ENCODE measurements at regions not wholly inside any gene's neighbourhood (a gene's known extent, or its start where the extent isn't known, plus 50 kb on each side); places are given as distances from the start of the nearest gene placed in this dataset.
A peak's percentile ranks its signal among the peaks of the same experiment; 100 is the strongest.
"Not testable (repeated sequence)": the region's sequence is repeated elsewhere in the genome, so short reads cannot be mapped to it uniquely, and the experiment has no call there.

DNA sequence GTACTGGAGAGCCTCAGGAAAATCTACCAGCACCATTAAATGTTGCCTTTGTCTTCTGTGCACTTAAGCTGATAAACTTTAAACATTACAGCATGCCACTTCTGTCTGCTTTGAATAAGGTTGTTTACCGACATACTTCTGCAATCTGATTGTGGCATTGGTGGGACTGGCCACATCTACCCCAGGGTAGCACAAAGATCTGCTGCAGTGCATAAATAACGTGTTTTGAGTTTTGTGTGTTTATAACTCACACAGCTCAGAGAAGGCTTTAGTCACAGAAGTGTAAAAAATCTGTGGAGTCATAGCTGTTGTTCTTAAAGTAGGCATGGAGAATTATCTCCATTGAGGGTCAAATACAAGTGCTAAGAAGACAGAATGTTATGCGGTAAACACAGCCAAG lies 388.4 kb upstream of the AMELY start:
- Mint-ChIP-seq H3K27ac (peak overlapping the region; percentile 81), H3K27me3 (no peaks in the 10 kb centered on the region), H3K4me3 (peak overlapping the region; percentile 73), H3K4me1 (peaks cover 42% of the 10 kb centered on the region), H3K36me3 (ENCODE audit: low read depth) (peaks cover 50% of the 10 kb centered on the region), H3K9me3 (no peaks in the 10 kb centered on the region)
- no peak for DNase-seq
- intact Hi-C loops (cut with micrococcal nuclease), result no loop called here

DNA sequence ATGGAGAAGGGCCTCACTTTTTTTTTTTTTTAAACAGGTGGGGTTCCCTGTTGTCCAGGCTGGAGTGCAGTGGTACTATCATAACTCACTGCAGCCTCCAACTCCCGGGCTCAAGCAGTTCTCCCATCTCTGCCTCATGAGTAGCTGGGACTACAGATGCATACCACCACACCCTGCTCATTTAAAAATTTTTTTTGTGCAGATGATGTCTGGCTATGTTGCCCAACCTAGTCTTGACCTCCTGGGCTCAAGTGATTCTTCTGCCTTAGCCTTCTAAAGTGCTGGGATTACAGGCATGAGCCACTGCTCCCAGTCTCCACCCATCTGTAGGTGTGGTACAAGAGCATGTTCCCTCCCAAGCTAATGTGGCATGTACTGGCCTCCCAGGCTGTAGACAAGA lies 380.6 kb upstream of the AMELY start:
- Mint-ChIP-seq H3K27me3 (no peaks in the 10 kb centered on the region), H3K9me3 (no peaks in the 10 kb centered on the region), H3K4me3 (peak overlapping the region; percentile 18), H3K36me3 (ENCODE audit: low read depth) (peaks cover 37% of the 10 kb centered on the region), H3K4me1 (peaks cover 39% of the 10 kb centered on the region), H3K27ac (peak overlapping the region; percentile 58)
- intact Hi-C loops (cut with micrococcal nuclease), result no loop called here
- DNase-seq, result no peak

DNA sequence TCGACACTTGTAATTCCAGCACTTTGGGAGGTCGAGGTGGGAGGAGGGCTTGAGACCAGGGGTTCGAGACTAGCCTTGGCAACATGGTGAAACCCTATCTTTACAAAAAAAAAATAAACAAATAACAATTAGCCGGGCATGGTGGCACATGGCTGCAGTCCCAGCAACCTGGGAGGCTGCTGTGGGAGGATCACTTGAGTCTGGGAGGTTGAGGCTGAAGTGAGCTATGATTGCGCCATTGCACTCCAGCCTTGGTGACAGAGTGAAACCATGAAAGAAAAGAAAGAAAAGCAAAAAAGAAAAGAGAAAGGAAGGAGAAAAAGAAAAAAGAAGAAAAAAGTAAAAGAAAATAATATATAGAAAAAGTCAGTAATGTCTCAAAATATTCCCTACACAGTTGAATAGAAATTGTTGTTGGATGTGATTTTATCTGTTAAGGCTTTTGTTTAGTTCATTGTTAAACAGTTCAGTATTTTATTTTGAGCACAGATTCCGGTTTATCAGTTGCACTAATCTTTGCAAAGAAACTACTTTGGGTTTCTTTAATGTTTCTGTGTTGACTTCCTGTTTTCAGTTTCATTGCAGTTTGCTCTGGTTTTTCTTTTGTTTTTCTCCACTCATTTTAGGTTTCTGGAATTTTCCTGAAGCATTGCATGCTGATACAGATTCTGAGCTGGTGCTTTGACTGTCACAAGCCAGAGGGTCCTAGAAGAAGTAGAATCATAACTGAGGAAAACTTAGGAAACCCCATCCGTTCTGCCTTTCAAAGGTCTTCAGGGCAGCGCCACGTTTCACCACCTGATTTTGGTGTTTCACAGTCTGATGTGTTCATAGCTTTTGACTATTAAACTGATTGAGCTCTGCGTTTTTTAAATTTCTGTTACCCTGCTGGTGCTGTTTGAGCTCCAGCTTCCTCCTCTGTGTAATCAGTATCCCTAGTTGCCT lies 378.6 kb upstream of the AMELY start:
- Mint-ChIP-seq H3K27me3 (no peaks in the 10 kb centered on the region), H3K4me3 (peak overlapping the region; percentile 72), H3K4me1 (peaks cover 41% of the 10 kb centered on the region), H3K27ac (peak overlapping the region; percentile 90), H3K9me3 (no peaks in the 10 kb centered on the region), H3K36me3 (ENCODE audit: low read depth) (peaks cover 35% of the 10 kb centered on the region)
- intact Hi-C loops (cut with micrococcal nuclease), result loop anchor here (1.0 kb wide), 2 partner anchors 17 to 36 kb away; no protein-coding TSS in a partner anchor
- peak; percentile 71 for DNase-seq

DNA sequence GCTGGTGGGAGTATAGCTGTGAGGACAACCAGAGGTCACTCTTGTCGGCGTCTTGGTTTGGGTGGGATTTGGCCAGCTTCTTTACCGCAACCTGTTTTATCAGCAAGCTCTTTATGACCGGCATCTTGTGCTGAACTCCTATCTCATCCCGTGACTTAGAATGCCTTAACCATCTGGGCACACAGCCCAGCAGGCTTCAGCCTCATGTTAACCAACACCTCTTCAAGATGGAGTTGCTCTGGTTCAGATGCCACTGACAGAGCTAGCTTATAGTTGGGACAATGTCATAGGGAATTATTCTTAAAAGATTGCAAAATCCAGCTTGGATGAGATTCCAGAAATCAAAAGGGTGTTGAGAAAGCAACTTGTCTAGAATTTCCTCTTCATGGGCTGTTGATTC lies 377.1 kb upstream of the AMELY start:
- peaks cover 48% of the 10 kb centered on the region for H3K4me1 Mint-ChIP-seq
- intact Hi-C loops (cut with micrococcal nuclease), result no loop called here
- no peaks in the 10 kb centered on the region for H3K9me3 Mint-ChIP-seq
- H3K27ac Mint-ChIP-seq, result no peak overlapping the region
- H3K27me3 Mint-ChIP-seq, result no peaks in the 10 kb centered on the region
- H3K4me3 Mint-ChIP-seq, result no peak overlapping the region
- peaks cover 36% of the 10 kb centered on the region for H3K36me3 Mint-ChIP-seq (ENCODE audit: low read depth)
- DNase-seq, result no peak

DNA sequence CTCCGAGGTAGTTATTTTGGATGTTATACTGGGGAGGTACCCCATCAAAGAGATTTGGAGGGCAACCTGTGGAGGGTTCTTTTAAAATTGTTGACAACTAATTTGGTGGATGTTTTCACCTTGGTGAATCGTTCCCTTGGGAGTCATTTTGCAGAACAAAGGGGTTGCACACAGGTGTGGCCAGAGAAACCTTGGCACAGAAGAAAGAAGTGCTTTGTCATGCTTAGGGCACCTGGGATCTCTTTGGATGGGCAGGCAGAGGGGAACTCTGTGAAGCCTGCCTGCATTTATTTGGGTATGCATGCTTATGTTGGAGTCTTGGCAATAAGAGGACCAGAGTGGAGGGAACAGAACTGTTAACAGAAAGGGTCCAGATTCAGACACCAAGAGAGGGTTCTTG lies 376.4 kb upstream of the AMELY start:
- H3K9me3 Mint-ChIP-seq; DNase-seq; intact Hi-C loops (cut with micrococcal nuclease); H3K27me3 Mint-ChIP-seq: not testable (repeated sequence)
- H3K27ac Mint-ChIP-seq, result peak overlapping the region; percentile 50
- peaks cover 35% of the 10 kb centered on the region for H3K36me3 Mint-ChIP-seq (ENCODE audit: low read depth)
- peaks cover 52% of the 10 kb centered on the region for H3K4me1 Mint-ChIP-seq
- H3K4me3 Mint-ChIP-seq, result peak overlapping the region; percentile 31

DNA sequence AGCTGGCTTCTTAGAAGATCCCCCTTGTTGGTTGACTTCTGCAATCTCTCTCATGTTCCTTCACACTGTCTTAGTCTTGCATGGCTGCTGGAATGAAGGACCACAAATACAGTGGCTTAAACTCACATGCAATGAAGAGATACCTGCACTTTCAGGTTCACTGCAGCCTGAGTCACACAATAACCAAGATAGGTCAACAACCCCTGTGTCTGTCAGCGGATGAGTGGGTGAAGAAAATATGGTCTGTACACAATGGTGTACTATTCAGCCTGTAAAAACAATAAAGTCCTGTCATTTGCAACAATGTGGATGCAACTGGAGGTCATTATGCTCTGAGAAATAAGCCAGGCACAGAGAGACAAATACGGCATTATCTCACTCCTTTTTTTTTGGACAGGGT lies 373.8 kb upstream of the AMELY start:
- Mint-ChIP-seq H3K27me3 (no peaks in the 10 kb centered on the region), H3K9me3 (no peaks in the 10 kb centered on the region), H3K4me3 (no peak overlapping the region), H3K36me3 (ENCODE audit: low read depth) (peaks cover 32% of the 10 kb centered on the region), H3K4me1 (peaks cover 45% of the 10 kb centered on the region), H3K27ac (peak overlapping the region; percentile 59)
- no peak for DNase-seq
- intact Hi-C loops (cut with micrococcal nuclease), result no loop called here

DNA sequence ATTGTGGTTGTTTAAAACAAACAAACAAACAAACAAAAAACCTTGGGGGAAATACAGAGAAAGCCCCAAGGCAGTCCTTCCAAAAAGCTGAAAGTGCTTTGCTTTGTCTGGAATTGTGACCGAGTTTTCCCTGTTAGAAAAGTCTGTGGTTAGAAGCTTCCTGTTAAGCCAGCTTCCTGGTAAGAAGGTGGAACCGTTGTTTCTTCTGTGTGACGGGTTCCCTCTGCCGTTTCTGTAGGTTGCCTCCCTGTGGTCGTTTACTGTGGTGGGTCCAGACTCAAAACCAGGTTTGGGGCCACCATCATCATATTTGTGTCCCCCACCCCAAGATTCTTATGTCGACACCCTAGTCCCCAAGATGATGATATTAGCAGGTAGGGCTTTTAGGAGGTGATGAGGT lies 371.4 kb upstream of the AMELY start:
- Mint-ChIP-seq H3K4me3 (peak overlapping the region; percentile 79), H3K9me3 (no peaks in the 10 kb centered on the region), H3K4me1 (peaks cover 52% of the 10 kb centered on the region), H3K27me3 (no peaks in the 10 kb centered on the region), H3K27ac (peak overlapping the region; percentile 84), H3K36me3 (ENCODE audit: low read depth) (peaks cover 33% of the 10 kb centered on the region)
- DNase-seq, result peak; percentile 64
- intact Hi-C loops (cut with micrococcal nuclease), result no loop called here

DNA sequence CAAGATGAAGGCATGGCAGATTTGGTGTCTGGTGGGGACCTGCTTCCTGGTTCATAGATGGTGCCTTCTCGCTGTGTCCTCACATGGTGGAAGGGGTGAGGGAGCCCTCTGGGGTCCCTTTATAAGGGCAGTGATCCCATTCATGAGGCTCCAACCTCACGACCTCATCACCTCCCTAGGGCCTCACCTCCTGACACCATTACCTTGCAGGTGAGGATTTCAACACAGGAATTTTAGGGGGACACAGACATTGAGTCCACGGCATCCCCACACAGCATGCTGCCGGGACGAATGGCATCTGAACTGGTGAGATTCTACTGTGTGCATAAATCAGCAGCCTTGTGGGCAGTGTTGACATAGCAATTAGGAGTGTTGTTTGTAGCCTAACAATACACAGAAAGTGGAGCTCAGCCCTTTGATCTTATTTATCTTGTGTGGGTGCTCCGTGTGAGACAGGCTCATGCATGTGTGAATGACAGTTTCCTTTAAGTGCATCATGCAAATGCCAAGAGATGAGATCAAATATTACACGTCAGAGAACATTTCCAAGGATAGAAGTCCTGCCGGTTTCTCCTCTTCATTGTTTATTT lies 368.7 kb upstream of the AMELY start:
- Mint-ChIP-seq H3K36me3 (ENCODE audit: low read depth) (peaks cover 41% of the 10 kb centered on the region), H3K27ac (peak overlapping the region; percentile 93), H3K4me3 (peak overlapping the region; percentile 85), H3K4me1 (peaks cover 48% of the 10 kb centered on the region)
- H3K9me3 Mint-ChIP-seq; H3K27me3 Mint-ChIP-seq; intact Hi-C loops (cut with micrococcal nuclease): not testable (repeated sequence)
- peak; percentile 66 for DNase-seq

DNA sequence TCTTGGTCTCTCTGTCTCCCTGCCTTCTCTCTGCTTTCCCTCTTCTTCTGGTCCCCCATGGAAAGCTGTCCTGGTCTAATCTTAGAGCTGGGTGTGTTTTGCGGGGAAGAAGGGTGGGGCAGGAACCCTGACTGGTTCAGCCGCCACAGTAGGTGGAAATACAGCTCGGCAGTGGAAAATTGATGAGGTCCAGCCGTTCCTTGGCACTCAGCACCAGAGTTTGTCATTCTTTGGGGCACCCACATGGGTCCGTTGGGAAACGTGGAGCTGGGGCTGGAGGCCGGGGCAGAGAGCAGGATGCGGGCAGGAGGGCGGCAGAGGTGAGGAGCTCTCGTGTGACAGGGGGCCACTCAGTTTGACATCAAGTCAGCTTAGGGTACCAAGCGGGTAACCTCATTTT lies 364.2 kb upstream of the AMELY start:
- Mint-ChIP-seq H3K4me1 (peaks cover 34% of the 10 kb centered on the region), H3K9me3 (no peaks in the 10 kb centered on the region), H3K27ac (peak overlapping the region; percentile 96), H3K4me3 (peak overlapping the region; percentile 96), H3K27me3 (no peaks in the 10 kb centered on the region), H3K36me3 (ENCODE audit: low read depth) (peaks cover 29% of the 10 kb centered on the region)
- intact Hi-C loops (cut with micrococcal nuclease), result loop anchor here (2.0 kb wide), 1 partner anchor 51 kb away; no protein-coding TSS in a partner anchor
- peak; percentile 64 for DNase-seq

DNA sequence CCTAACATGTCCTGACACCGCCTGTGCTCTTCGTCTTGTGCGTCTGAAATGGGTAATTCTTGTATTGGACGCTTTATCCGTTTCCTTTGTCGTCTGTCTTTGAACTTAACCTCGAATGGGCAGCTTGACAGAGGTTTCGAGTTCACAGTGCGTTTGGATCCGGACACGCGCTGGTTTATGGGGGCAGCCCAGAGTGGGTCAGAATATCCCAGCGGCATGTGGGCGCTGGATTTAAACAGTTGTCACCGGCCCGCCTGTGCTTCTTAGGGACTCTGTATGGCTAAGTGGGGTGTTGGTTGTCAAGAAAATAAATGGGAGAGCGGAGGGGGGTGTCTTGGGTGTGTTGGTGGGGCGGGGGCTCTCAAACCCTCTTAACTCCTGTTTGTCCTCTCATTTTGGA lies 363.5 kb upstream of the AMELY start:
- Mint-ChIP-seq H3K4me1 (peaks cover 29% of the 10 kb centered on the region), H3K36me3 (ENCODE audit: low read depth) (peaks cover 27% of the 10 kb centered on the region), H3K27me3 (no peaks in the 10 kb centered on the region), H3K9me3 (no peaks in the 10 kb centered on the region), H3K4me3 (peak overlapping the region; percentile 96), H3K27ac (peak overlapping the region; percentile 96)
- DNase-seq, result peak; percentile 68
- intact Hi-C loops (cut with micrococcal nuclease), result loop anchor here (2.0 kb wide), 1 partner anchor 52 kb away; no protein-coding TSS in a partner anchor

DNA sequence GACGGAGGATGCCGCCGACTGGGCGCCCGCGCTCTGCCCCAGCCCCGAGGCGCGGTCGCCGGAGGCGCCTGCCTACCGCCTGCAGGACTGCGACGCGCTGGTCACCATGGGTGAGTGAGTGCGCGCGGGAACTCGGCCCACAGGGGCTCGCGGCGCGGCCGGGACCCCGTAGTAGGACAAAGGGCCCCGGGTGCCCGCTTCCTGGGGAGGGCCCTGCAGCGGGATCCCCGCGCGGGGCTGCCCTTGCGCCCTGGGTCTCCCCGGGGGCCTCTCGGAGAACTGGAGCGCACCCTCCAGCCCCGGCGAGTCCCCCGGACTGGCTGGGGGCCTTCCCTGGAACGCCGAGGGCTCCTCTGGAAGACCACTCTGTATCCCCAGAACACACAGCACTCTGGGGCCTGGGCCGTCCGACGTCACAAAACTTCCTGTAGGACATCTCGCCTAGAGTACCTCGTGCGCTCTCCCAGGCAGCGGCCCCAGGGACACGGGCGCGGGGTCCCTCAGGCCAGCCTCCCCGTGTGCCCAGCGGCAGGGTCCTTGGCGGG lies 362.9 kb upstream of the AMELY start:
- intact Hi-C loops (cut with micrococcal nuclease), result loop anchor here (2.0 kb wide), 1 partner anchor 52 kb away; no protein-coding TSS in a partner anchor
- Mint-ChIP-seq H3K4me1 (peaks cover 23% of the 10 kb centered on the region), H3K9me3 (no peaks in the 10 kb centered on the region), H3K4me3 (peak overlapping the region; percentile 96), H3K27me3 (no peaks in the 10 kb centered on the region), H3K36me3 (ENCODE audit: low read depth) (peaks cover 27% of the 10 kb centered on the region), H3K27ac (peak overlapping the region; percentile 96)
- DNase-seq, result peak; percentile 71

DNA sequence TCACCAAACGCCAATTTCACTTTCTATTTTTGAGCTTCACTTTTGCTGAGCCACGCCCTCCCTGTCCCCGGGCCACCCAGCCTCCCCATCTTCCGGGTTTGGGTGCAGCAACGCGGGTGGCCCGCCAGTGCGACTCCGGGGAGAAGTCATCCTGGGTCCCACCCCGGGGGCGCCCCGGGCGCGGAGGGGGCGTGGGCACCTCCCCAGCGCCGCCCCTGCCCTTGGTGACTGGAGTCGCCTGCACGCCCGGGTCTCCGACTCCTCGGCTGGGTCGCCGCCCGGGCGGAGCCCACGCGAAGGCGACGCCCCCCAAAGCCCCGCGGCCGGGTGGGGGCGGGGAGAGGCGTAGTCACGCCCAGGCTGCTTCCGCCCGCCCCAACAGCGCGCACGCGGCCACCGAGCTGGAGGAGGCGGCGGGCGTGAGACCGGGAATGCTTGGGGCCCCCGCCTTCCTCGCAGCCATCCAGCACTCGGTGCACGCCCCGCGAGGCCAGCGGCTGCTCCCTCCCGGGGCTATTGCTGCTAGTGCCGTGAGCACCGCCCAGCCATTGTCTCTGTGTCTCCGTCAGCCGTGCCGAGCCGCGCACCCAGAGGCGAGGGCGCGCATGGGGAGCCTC lies 362.1 kb upstream of the AMELY start:
- Mint-ChIP-seq H3K27ac (peak overlapping the region; percentile 97), H3K9me3 (no peaks in the 10 kb centered on the region), H3K4me1 (peaks cover 17% of the 10 kb centered on the region), H3K27me3 (no peaks in the 10 kb centered on the region), H3K36me3 (ENCODE audit: low read depth) (peaks cover 27% of the 10 kb centered on the region), H3K4me3 (peak overlapping the region; percentile 94)
- peak; percentile 97 for DNase-seq
- intact Hi-C loops (cut with micrococcal nuclease), result loop anchor here (1.0 to 2.0 kb wide), 2 partner anchors 17 to 53 kb away; no protein-coding TSS in a partner anchor

DNA sequence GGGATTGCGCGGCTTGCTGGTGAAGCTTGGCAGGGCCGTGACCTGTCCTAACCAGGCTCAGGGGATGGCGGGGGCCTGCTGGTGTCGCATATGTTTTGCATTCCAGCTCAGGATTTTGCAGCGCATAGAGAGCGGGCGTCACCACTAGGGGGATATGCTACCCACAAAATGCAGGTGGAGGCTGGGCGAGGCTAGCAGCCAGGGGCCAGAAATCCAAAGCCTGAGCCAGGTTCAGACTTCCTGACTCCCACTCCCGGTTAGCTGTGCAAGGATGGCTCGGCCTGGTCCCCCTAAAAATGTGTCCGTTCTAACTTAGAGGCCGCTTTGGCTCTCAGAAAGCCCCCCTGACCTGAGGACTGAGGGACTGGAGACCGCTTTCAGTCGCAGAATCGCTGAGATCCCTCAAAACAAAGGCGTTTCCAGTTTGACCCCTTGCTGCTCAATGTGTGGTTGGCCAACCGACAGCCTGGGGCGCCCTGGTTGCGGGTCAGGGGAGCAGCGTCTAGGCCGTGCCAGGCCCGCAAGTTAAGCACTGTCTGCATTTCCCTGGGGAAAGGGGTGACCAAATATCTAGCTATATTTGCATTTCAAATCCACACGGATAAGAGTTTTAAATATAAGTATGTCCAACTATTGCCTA lies 361.1 kb upstream of the AMELY start:
- Mint-ChIP-seq H3K36me3 (ENCODE audit: low read depth) (peaks cover 24% of the 10 kb centered on the region), H3K9me3 (no peaks in the 10 kb centered on the region), H3K27me3 (no peaks in the 10 kb centered on the region), H3K4me1 (peaks cover 14% of the 10 kb centered on the region), H3K4me3 (peak overlapping the region; percentile 94), H3K27ac (peak overlapping the region; percentile 97)
- intact Hi-C loops (cut with micrococcal nuclease), result loop anchor here (1.0 kb wide), 1 partner anchor 18 kb away; no protein-coding TSS in a partner anchor
- peak; percentile 85 for DNase-seq

Data from activated CD4-positive, alpha-beta T cell treated with anti-CD3 and anti-CD28 coated beads, Interleukin-2, amount 10 ng/mL, durations not matched to agents 24 days and 14 days (primary cell).